ENCODE measurements at regions not wholly inside any gene's neighbourhood (a gene's known extent, or its start where the extent isn't known, plus 50 kb on each side); places are given as distances from the start of the nearest gene placed in this dataset.

DNA sequence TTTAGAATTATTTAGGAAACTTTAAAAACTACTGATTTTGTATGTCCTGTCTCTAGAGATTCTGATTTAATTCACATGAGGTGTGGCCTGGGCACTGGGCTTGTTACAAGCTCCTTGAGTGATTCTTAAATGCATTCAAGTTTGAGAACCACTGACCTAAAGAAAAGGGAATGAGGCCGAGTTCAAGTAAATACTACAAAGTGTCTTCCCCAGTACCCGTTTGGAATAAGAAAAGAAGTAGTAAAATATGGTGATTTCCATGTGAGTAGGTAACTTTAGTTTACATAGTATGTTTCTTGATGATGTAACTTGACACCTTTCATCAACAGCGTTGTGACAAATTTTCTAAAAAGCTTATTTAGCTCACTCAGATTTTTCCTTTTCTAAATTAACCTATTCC lies 1022.9 kb upstream of the NRXN1 start:
- TF ChIP-seq, protein P1, sequence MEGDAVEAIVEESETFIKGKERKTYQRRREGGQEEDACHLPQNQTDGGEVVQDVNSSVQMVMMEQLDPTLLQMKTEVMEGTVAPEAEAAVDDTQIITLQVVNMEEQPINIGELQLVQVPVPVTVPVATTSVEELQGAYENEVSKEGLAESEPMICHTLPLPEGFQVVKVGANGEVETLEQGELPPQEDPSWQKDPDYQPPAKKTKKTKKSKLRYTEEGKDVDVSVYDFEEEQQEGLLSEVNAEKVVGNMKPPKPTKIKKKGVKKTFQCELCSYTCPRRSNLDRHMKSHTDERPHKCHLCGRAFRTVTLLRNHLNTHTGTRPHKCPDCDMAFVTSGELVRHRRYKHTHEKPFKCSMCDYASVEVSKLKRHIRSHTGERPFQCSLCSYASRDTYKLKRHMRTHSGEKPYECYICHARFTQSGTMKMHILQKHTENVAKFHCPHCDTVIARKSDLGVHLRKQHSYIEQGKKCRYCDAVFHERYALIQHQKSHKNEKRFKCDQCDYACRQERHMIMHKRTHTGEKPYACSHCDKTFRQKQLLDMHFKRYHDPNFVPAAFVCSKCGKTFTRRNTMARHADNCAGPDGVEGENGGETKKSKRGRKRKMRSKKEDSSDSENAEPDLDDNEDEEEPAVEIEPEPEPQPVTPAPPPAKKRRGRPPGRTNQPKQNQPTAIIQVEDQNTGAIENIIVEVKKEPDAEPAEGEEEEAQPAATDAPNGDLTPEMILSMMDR (IDR thresholded peaks at IDR 0.05), result no peak
- Histone ChIP-seq H3K4me1 (no peaks in the 10 kb centered on the region), H3K27ac (no peak overlapping the region), H3K4me2 (ENCODE audit: low read length) (no peak overlapping the region), H2AFZ (no peak overlapping the region), H3K36me3 (ENCODE audit: control insufficient read depth, insufficient read depth, low read length) (no peaks in the 10 kb centered on the region), H3K9ac (no peak overlapping the region), H3K9me3 (ENCODE audit: control insufficient read depth, low read length) (no peaks in the 10 kb centered on the region), H3K79me2 (no peaks in the 10 kb centered on the region), H3K27me3 (ENCODE audit: control insufficient read depth, insufficient read depth, low read length) (no peaks in the 10 kb centered on the region), H3K4me3 (ENCODE audit: low read depth, low read length) (no peak overlapping the region)

DNA sequence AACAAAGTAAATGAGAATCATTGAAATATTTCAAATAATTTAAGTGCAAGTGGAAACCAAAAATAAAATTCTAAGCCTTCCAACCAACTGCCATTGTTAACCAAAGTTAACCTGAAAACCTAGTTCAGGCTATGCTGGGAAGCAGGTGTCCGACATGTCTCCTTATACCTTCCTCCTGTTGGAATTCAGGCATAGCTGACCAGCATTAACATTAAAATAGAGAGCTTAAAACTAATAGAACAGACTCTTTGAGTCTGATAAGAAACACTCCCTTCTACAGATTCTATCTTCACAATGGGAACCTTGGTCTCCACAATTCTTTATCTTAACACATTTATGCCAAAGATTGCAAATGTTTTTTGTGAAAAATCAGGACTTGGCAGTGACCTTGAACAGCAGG lies 1004.9 kb upstream of the NRXN1 start:
- H3K36me3 ChIP-seq (ENCODE audit: control insufficient read depth, insufficient read depth, low read length), result no peaks in the 10 kb centered on the region
- H3K4me1 ChIP-seq, result no peaks in the 10 kb centered on the region
- no peak overlapping the region for H3K9ac ChIP-seq
- TF ChIP-seq, protein P1 (IDR thresholded peaks at IDR 0.05), result no peak
- H3K79me2 ChIP-seq, result no peaks in the 10 kb centered on the region
- no peak overlapping the region for H3K4me3 ChIP-seq (ENCODE audit: low read depth, low read length)
- H3K9me3 ChIP-seq (ENCODE audit: control insufficient read depth, low read length), result no peaks in the 10 kb centered on the region
- no peak overlapping the region for H3K27ac ChIP-seq
- no peak overlapping the region for H2AFZ ChIP-seq
- no peak overlapping the region for H3K4me2 ChIP-seq (ENCODE audit: low read length)
- no peaks in the 10 kb centered on the region for H3K27me3 ChIP-seq (ENCODE audit: control insufficient read depth, insufficient read depth, low read length)

DNA sequence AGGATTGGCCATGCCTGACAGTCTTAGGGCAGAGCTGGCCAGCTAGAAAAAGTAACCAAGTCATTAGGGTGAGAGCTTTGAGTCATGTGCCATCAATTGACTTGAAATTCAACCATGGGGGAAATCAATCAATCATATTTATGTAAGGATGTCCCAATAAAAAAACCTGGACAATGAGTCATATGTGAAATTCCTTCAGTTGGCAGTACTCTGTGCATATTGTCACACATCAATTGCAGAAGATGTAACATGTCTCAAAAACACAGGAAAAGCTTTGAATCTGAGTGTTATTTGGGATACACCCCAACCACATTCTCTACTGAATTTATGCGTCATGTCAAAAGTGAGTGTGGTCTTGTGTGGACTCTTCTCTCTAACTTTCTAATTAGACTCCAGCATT lies 1004.1 kb upstream of the NRXN1 start:
- Histone ChIP-seq H3K4me1 (no peaks in the 10 kb centered on the region), H2AFZ (no peak overlapping the region), H3K36me3 (ENCODE audit: control insufficient read depth, insufficient read depth, low read length) (no peaks in the 10 kb centered on the region), H3K9ac (no peak overlapping the region), H3K9me3 (ENCODE audit: control insufficient read depth, low read length) (no peaks in the 10 kb centered on the region), H3K4me3 (ENCODE audit: low read depth, low read length) (no peak overlapping the region), H3K4me2 (ENCODE audit: low read length) (no peak overlapping the region), H3K79me2 (no peaks in the 10 kb centered on the region), H3K27me3 (ENCODE audit: control insufficient read depth, insufficient read depth, low read length) (no peaks in the 10 kb centered on the region), H3K27ac (no peak overlapping the region)
- TF ChIP-seq, protein P1 (IDR thresholded peaks at IDR 0.05), result no peak

DNA sequence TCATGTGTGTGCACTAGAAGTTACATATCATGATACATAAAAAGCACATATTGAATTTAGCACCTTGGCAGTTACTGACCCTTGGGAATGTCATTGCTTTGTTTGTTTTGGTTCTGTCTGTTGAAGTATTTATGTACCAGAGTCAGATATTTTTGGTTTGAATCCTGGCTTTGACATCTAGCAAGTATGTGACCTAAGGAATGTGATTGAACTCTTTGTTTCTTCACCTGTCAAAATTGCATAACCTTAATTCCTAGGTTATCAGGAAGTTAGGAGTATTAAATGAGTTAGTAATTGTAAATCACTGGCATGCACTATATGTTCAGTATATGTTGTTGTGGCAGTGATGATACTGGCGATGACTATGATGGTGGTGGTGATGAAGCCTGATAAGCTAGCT lies 1003.5 kb upstream of the NRXN1 start:
- H2AFZ ChIP-seq, result no peak overlapping the region
- no peaks in the 10 kb centered on the region for H3K4me1 ChIP-seq
- no peak overlapping the region for H3K4me2 ChIP-seq (ENCODE audit: low read length)
- H3K27me3 ChIP-seq (ENCODE audit: control insufficient read depth, insufficient read depth, low read length), result no peaks in the 10 kb centered on the region
- H3K36me3 ChIP-seq (ENCODE audit: control insufficient read depth, insufficient read depth, low read length), result no peaks in the 10 kb centered on the region
- TF ChIP-seq, protein P1 (IDR thresholded peaks at IDR 0.05), result no peak
- H3K4me3 ChIP-seq (ENCODE audit: low read depth, low read length), result no peak overlapping the region
- H3K9me3 ChIP-seq (ENCODE audit: control insufficient read depth, low read length), result no peaks in the 10 kb centered on the region
- H3K9ac ChIP-seq, result no peak overlapping the region
- no peaks in the 10 kb centered on the region for H3K79me2 ChIP-seq
- no peak overlapping the region for H3K27ac ChIP-seq

DNA sequence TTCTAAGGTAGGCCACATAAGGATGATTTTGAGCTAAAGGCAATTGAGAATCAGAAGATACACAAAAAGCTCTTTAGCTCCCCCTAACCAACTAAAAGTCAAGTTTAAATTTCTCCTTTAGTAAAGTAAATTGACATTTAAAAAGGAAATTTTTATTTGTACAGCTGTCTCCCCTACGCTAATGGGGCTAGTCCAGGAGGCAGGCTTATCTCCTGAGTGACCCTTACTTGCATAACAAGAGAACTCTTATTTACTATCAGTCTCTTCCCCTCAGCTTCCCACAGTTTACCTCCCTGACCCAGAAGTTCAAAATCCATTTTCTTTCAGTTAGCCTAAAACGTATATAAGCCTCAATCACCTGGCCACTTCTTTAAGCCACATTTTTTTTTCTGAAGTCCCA lies 1002.8 kb upstream of the NRXN1 start:
- Histone ChIP-seq H3K4me1 (no peaks in the 10 kb centered on the region), H3K4me3 (ENCODE audit: low read depth, low read length) (no peak overlapping the region), H3K9ac (no peak overlapping the region), H3K79me2 (no peaks in the 10 kb centered on the region), H3K27me3 (ENCODE audit: control insufficient read depth, insufficient read depth, low read length) (no peaks in the 10 kb centered on the region), H3K36me3 (ENCODE audit: control insufficient read depth, insufficient read depth, low read length) (no peaks in the 10 kb centered on the region), H3K9me3 (ENCODE audit: control insufficient read depth, low read length) (no peaks in the 10 kb centered on the region), H3K27ac (no peak overlapping the region), H2AFZ (no peak overlapping the region), H3K4me2 (ENCODE audit: low read length) (no peak overlapping the region)
- TF ChIP-seq, protein P1 (IDR thresholded peaks at IDR 0.05), result no peak

Data from parathyroid adenoma (tissue), 2 donors.